ENCODE measurements at regions not wholly inside any gene's neighbourhood (a gene's known extent, or its start where the extent isn't known, plus 50 kb on each side); places are given as distances from the start of the nearest gene placed in this dataset.

DNA sequence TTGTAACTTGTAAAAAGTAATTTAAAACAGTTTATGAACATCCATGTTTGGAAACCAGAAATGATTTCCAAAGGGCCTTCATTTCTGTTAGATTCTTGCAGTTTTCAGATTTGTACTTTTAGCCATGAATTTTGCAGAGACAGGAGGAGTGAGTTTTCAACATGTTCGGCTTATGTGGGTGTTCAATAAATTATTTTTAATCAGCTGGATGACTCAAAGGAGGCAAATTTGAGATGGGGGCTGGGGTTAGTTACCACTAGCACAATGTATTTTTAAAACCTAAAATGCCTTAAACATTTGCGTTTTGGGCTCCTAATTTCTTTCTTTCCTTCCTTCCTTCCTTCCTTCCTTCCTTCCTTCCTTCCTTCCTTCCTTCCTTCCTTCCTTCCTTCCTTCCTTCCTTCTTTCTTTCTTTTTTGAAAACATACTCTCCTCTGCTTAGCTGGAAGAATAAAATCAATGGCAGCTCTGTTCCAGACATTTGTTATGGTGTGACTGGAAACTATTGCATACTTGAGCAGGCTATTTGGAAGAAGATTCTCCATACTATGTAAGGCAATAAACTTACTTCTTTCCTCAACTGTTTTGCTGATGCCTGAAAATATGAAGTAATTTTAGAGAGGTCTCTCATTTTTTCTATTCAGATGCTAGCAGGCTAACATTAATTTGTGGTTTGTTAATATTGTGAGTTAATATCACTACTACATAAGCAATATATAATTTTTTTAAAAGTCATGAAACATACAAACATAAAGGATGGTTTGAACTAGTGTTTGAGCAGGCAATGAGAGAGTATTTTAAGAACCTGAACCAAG, 394.4 kb downstream of the NYAP2 start:
- no peak for TF ChIP-seq POLR2A (IDR thresholded peaks at IDR 0.05)
- TF ChIP-seq CTCF (IDR thresholded peaks at IDR 0.05) = no peak
- 56 to 77% (median 72%) methylated on average over 2 of the region's 2 CpGs for WGBS, 4 donors
- no peaks in the 10 kb centered on the region for H3K27me3 ChIP-seq
- no peaks in the 10 kb centered on the region for H3K9me3 ChIP-seq (replicated peaks in 1 of 3)
- H3K4me1 ChIP-seq (replicated peaks in 1 of 2) = no peaks in the 10 kb centered on the region
- H3K27ac ChIP-seq = no peak overlapping the region
- H3K36me3 ChIP-seq (replicated peaks in 1 of 2) = no peaks in the 10 kb centered on the region
- no peak for DNase-seq
- intact Hi-C loops (cut with DNase I) = no loop called here
- no peak overlapping the region for H3K4me3 ChIP-seq

GRCh38 chr2:225788571-225789094, 389.1 kb downstream of the NYAP2 start:
- TF ChIP-seq CTCF (IDR thresholded peaks at IDR 0.05) = no peak
- no peak for TF ChIP-seq POLR2A (IDR thresholded peaks at IDR 0.05)
- 71 to 77% (median 76%) methylated on average over 5 of the region's 5 CpGs for WGBS, 4 donors

GRCh38 chr2:225787497-225787896, 388.0 kb downstream of the NYAP2 start:
- Histone ChIP-seq H3K36me3 (replicated peaks in 1 of 2) (no peaks in the 10 kb centered on the region), H3K27ac (no peak overlapping the region), H3K4me1 (replicated peaks in 1 of 2) (no peaks in the 10 kb centered on the region), H3K4me3 (no peak overlapping the region), H3K9me3 (replicated peaks in 1 of 3) (no peaks in the 10 kb centered on the region), H3K27me3 (no peaks in the 10 kb centered on the region)
- no peak for DNase-seq
- WGBS, 4 donors = 85 to 94% (median 88%) methylated on average over 2 of the region's 2 CpGs
- no peak for TF ChIP-seq CTCF (IDR thresholded peaks at IDR 0.05)
- TF ChIP-seq POLR2A (IDR thresholded peaks at IDR 0.05) = no peak
- intact Hi-C loops (cut with DNase I) = no loop called here

More at GRCh38 chr2:225788571-225789094, 389.1 kb downstream of the NYAP2 start:
- DNase-seq = no peak
- intact Hi-C loops (cut with DNase I) = no loop called here
- Histone ChIP-seq H3K36me3 (replicated peaks in 1 of 2) (no peaks in the 10 kb centered on the region), H3K4me1 (replicated peaks in 1 of 2) (no peaks in the 10 kb centered on the region), H3K4me3 (no peak overlapping the region), H3K9me3 (replicated peaks in 1 of 3) (no peaks in the 10 kb centered on the region), H3K27me3 (no peaks in the 10 kb centered on the region), H3K27ac (no peak overlapping the region)

DNA sequence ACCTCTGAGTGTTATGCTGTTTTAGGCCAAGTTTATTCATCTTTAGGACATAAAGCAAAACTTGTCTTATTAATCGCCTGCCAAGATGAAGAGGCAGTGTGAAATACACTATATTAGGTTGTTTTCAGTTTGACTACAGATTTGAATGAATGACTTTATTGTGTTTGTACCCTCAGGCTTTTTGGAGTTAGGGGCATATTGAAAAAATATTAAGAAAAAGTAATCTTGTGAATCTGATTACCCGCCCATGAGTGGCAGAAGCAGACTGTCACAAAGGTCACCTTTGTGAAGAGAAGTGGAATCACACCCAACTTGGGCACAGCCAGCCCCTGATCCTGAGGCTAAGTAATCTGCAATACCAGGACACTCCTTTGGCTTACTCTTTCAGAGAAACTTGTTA, 382.5 kb downstream of the NYAP2 start:
- Histone ChIP-seq H3K36me3 (replicated peaks in 1 of 2) (no peaks in the 10 kb centered on the region), H3K27ac (no peak overlapping the region), H3K9me3 (replicated peaks in 1 of 3) (no peaks in the 10 kb centered on the region), H3K4me1 (replicated peaks in 1 of 2) (no peaks in the 10 kb centered on the region), H3K27me3 (no peaks in the 10 kb centered on the region), H3K4me3 (no peak overlapping the region)
- no peak for DNase-seq
- 74 to 87% (median 81%) methylated on average over 2 of the region's 2 CpGs for WGBS, 4 donors
- intact Hi-C loops (cut with DNase I) = no loop called here
- TF ChIP-seq CTCF (IDR thresholded peaks at IDR 0.05) = no peak
- TF ChIP-seq POLR2A (IDR thresholded peaks at IDR 0.05) = no peak
